AG09309 (cell line): ENCODE measurements at regions not wholly inside any gene's neighbourhood (a gene's known extent, or its start where the extent isn't known, plus 50 kb on each side); places are given as distances from the start of the nearest gene placed in this dataset.

Experiments used
- DNase-seq: peaks from one replicate; pipeline ENCODE4 v3.0.0-alpha.2; 2010; ENCODE audit warnings: low read depth
- H3K4me3 ChIP-seq: 2 replicates; pipeline ENCODE4 v1.5.1; 2011; ENCODE audit warnings: mild to moderate bottlenecking, low read depth, low read length, moderate library complexity; ENCODE audit not compliant: control insufficient read depth
- TF ChIP-seq, protein P1 (sequence below): IDR thresholded peaks from 2 replicates; pipeline ENCODE4 v1.5.1; 2011; ENCODE audit warnings: mild to moderate bottlenecking, low read depth, low read length, inconsistent platforms; ENCODE audit not compliant: insufficient read depth, control insufficient read depth; ENCODE audit errors: missing control alignments

GRCh38 chr3:182479419-182480336 is 313.6 kb upstream of the ATP11B start:
- TF ChIP-seq, protein P1, sequence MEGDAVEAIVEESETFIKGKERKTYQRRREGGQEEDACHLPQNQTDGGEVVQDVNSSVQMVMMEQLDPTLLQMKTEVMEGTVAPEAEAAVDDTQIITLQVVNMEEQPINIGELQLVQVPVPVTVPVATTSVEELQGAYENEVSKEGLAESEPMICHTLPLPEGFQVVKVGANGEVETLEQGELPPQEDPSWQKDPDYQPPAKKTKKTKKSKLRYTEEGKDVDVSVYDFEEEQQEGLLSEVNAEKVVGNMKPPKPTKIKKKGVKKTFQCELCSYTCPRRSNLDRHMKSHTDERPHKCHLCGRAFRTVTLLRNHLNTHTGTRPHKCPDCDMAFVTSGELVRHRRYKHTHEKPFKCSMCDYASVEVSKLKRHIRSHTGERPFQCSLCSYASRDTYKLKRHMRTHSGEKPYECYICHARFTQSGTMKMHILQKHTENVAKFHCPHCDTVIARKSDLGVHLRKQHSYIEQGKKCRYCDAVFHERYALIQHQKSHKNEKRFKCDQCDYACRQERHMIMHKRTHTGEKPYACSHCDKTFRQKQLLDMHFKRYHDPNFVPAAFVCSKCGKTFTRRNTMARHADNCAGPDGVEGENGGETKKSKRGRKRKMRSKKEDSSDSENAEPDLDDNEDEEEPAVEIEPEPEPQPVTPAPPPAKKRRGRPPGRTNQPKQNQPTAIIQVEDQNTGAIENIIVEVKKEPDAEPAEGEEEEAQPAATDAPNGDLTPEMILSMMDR = no peak
- H3K4me3 ChIP-seq = no peak overlapping the region
- no peak for DNase-seq

DNA sequence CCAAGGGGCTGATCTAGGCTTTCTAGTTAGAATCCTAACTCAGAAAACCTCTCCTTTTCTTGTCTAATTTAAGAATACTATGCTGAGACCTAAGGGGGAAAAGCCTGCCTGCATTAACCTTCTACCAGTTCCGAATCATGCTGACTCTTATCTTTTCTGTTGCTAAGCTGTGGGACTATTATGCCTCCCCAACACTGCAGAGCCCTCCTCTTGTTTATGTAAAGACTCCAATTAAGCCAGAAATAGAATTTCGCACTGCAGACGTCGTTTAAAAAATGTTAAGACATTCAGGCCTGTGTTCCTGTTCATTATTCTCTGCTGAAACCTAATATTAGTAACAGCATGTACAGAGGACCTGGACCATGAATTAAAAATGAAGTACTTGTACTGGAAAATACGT is 310.6 kb upstream of the ATP11B start:
- no peak for DNase-seq
- no peak overlapping the region for H3K4me3 ChIP-seq
- TF ChIP-seq, protein P1 = no peak

DNA sequence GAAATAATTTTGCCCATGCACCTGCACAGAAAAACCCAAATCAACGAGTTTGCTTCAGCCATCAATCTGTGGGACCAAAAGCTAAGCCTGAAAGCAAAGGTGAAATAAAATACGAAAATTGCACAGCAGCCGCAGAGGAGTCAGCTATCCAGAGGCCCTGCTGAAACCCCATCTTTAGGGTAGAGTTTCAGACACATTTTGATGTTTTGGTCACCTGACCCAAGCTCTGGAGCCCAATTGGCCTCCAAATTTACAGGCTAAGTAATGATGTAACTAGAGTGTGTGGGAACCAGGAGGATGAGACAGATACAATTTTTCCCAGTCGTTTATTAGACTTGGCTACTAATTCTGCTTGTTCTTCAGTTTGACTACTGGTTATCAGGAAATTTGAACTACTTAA is 308.6 kb upstream of the ATP11B start:
- no peak for DNase-seq
- H3K4me3 ChIP-seq = no peak overlapping the region
- TF ChIP-seq, protein P1 = no peak

- TF ChIP-seq, protein P1 = no peak
- DNase-seq = no peak
- H3K4me3 ChIP-seq = no peak overlapping the region
These were observed 308.0 kb upstream of the ATP11B start for GRCh38 chr3:182485301-182485700.

- TF ChIP-seq, protein P1 = no peak
- no peak for DNase-seq
- H3K4me3 ChIP-seq = no peak overlapping the region
These were observed 306.8 kb upstream of the ATP11B start for GRCh38 chr3:182486463-182486862.

- H3K4me3 ChIP-seq = no peak overlapping the region
- DNase-seq = no peak
- TF ChIP-seq, protein P1 = no peak
These were observed 306.2 kb upstream of the ATP11B start for GRCh38 chr3:182487143-182487542.

DNA sequence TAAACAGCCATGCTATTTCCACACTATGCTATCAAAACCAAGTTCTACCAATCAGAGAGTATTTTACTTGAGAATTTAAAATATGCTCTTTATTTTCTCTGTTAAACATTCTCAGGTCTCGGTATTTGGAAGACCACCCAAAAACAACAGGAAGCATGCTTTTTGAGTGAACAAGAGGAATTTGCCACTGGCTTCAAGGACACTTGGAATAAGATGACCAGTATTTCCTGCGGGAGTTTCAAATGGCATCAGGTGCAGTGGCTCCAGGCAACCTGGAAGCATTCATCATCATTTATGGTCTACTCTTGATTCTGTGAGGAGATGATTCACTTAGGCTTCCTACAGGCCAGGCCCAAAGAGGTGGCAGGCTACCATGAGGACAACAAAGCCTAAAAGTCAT is 305.7 kb upstream of the ATP11B start:
- DNase-seq = no peak
- TF ChIP-seq, protein P1 = no peak
- H3K4me3 ChIP-seq = no peak overlapping the region
